Spleen (tissue), 11 donors: ENCODE measurements at regions not wholly inside any gene's neighbourhood (a gene's known extent, or its start where the extent isn't known, plus 50 kb on each side); places are given as distances from the start of the nearest gene placed in this dataset.

ENCODE experiments used
- DNase-seq: peaks from one replicate; pipeline ENCODE4 v3.0.0-alpha.2; 2020
- H3K27ac ChIP-seq, 8 donors: fragments of 200-600 bp; sonication (generic) in 7 of 8; 1 replicate in 4 of 8; 2 replicates in 4 of 8; pipeline versions ENCODE4 v1.5.0 to v1.8.0; 2016 to 2021; ENCODE audit warnings: inconsistent platforms in 4 of 8, mild to moderate bottlenecking in 4 of 8, moderate library complexity in 1 of 8
- H3K27me3 ChIP-seq, 7 donors: fragments of 200-600 bp; sonication (generic) in 6 of 7; replicated peaks in 1 of 7; 1 replicate in 4 of 7; 2 replicates in 3 of 7; pipeline versions ENCODE4 v1.5.0 to v1.8.0; 2016 to 2021; ENCODE audit warnings: inconsistent platforms in 3 of 7, mild to moderate bottlenecking in 1 of 7
- H3K36me3 ChIP-seq, 6 donors: fragments of 200-600 bp; sonication (generic) in 5 of 6; 1 replicate in 4 of 6; 2 replicates in 2 of 6; pipeline versions ENCODE4 v1.5.0 to v1.8.0; 2016 to 2021; ENCODE audit warnings: inconsistent platforms in 2 of 6
- H3K4me1 ChIP-seq, 6 donors: fragments of 200-600 bp; sonication (generic) in 5 of 6; 1 replicate in 3 of 6; 2 replicates in 3 of 6; pipeline versions ENCODE4 v1.5.0 to v1.8.0; 2016 to 2021; ENCODE audit warnings: inconsistent platforms in 3 of 6
- H3K4me3 ChIP-seq, 8 donors: fragments of 200-600 bp; sonication (generic) in 7 of 8; 1 replicate in 4 of 8; 2 replicates in 4 of 8; pipeline versions ENCODE4 v1.5.0 to v1.8.0; 2016 to 2021; ENCODE audit warnings: inconsistent platforms in 4 of 8, mild to moderate bottlenecking in 4 of 8, moderate library complexity in 2 of 8
- H3K9me3 ChIP-seq, 8 donors: fragments of 200-600 bp; sonication (generic) in 7 of 8; 1 replicate in 4 of 8; 2 replicates in 4 of 8; pipeline versions ENCODE4 v1.5.0 to v1.8.0; 2016 to 2021; ENCODE audit warnings: inconsistent platforms in 4 of 8
- POLR2A ChIP-seq, 3 donors: fragments of 450-650 bp; IDR thresholded peaks; one replicate each; pipeline ENCODE4 v1.5.1; 2017; ENCODE audit warnings: antibody characterized with exemption in 3 of 3, mild to moderate bottlenecking in 1 of 3
- POLR2AphosphoS5 ChIP-seq, 3 donors: sonication (generic); formaldehyde crosslinking; IDR thresholded peaks; one replicate each; pipeline ENCODE4 v1.5.1; 2017; ENCODE audit warnings: antibody characterized with exemption in 3 of 3
- WGBS, 5 donors: extraction: QIAGEN DNeasy Blood & Tissue Kit in 3 of 5; methylation state at CpG; one replicate each; pipeline versions ENCODE4 v1.1.5 to v1.1.7; 2013 to 2018; 5-methylcytosine and 5-hydroxymethylcytosine counted together
- intact Hi-C: fragments of 100-400 bp; cut with DNase I; formaldehyde crosslinking; loops from one replicate; pipeline ENCODE4 v1.15.0; 2023; ENCODE audit warnings: low total_unique reads
- TF ChIP-seq, protein P1 (sequence below), 11 experiments: fragments of 200-600 bp in 7 of 11; fragments of 450-650 bp in 4 of 11; sonication (generic) in 4 of 11; IDR thresholded peaks in 8 of 11; conservative IDR thresholded peaks in 3 of 11; 1 replicate in 7 of 11; 2 replicates in 4 of 11; pipeline versions ENCODE4 v1.4.0 to v1.8.0; 2016 to 2021; ENCODE audit warnings: antibody characterized with exemption in 11 of 11, inconsistent platforms in 4 of 11, mild to moderate bottlenecking in 1 of 11
- donor health status: healthy with polysubstance abuse.
- donor health status: DM: no; HTN: no; CAD: no; lungs with moderate emphysema.
- donor health status: DM: no; HTN: no; CAD: no.
- donor health status: Bipolar disorder and iron deficiency.
- donor health status: healthy.
- donor health status: DM: no; HTN: no; CAD: no.
- donor health status: DM: yes; HTN: yes; CAD: no.

GRCh38 chr11:128299132-128299726 is 288.1 kb downstream of the ETS1 start:
- peaks cover 33 to 99% (median 65%) of the 10 kb centered on the region in 6 donors for H3K4me1 ChIP-seq
- no peaks in the 10 kb centered on the region for H3K36me3 ChIP-seq
- DNase-seq: no peak
- H3K9me3 ChIP-seq: no peaks in the 10 kb centered on the region
- no peaks in the 10 kb centered on the region for H3K27me3 ChIP-seq
- WGBS, 5 donors: 72 to 83% (median 78%) methylated on average over 5 to 6 of the region's 6 CpGs
- H3K4me3 ChIP-seq: no peak overlapping the region
- TF ChIP-seq POLR2AphosphoS5 (IDR thresholded peaks at IDR 0.05) (no peak), POLR2A (IDR thresholded peaks at IDR 0.05) (no peak)
- TF ChIP-seq, protein P1, sequence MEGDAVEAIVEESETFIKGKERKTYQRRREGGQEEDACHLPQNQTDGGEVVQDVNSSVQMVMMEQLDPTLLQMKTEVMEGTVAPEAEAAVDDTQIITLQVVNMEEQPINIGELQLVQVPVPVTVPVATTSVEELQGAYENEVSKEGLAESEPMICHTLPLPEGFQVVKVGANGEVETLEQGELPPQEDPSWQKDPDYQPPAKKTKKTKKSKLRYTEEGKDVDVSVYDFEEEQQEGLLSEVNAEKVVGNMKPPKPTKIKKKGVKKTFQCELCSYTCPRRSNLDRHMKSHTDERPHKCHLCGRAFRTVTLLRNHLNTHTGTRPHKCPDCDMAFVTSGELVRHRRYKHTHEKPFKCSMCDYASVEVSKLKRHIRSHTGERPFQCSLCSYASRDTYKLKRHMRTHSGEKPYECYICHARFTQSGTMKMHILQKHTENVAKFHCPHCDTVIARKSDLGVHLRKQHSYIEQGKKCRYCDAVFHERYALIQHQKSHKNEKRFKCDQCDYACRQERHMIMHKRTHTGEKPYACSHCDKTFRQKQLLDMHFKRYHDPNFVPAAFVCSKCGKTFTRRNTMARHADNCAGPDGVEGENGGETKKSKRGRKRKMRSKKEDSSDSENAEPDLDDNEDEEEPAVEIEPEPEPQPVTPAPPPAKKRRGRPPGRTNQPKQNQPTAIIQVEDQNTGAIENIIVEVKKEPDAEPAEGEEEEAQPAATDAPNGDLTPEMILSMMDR (IDR thresholded peaks at IDR 0.05 in 8 of 11, conservative IDR thresholded peaks at IDR 0.05 in 3 of 11): no peak
- peak overlapping the region; percentile 6 to 90 (median 70) for H3K27ac ChIP-seq
- intact Hi-C loops: no loop called here

GRCh38 chr11:128298271-128298670 is 289.1 kb downstream of the ETS1 start:
- intact Hi-C loops: no loop called here
- Histone ChIP-seq H3K36me3 (no peaks in the 10 kb centered on the region), H3K27ac (peak overlapping the region in 7 of 8 donors; percentile 53 to 90 (median 78)), H3K9me3 (no peaks in the 10 kb centered on the region), H3K4me1 (peaks cover 31 to 100% (median 59%) of the 10 kb centered on the region in 6 donors), H3K27me3 (no peaks in the 10 kb centered on the region), H3K4me3 (no peak overlapping the region)
- TF ChIP-seq POLR2A (IDR thresholded peaks at IDR 0.05) (no peak), POLR2AphosphoS5 (IDR thresholded peaks at IDR 0.05) (no peak)
- TF ChIP-seq, protein P1 (IDR thresholded peaks at IDR 0.05 in 8 of 11, conservative IDR thresholded peaks at IDR 0.05 in 3 of 11): no peak
- WGBS, 5 donors: 81 to 89% (median 88%) methylated on average over 2 of the region's 2 CpGs
- DNase-seq: no peak

- Histone ChIP-seq H3K27me3 (no peaks in the 10 kb centered on the region), H3K4me3 (no peak overlapping the region), H3K4me1 (peaks cover 32 to 100% (median 57%) of the 10 kb centered on the region in 6 donors), H3K9me3 (no peaks in the 10 kb centered on the region), H3K36me3 (no peaks in the 10 kb centered on the region), H3K27ac (peak overlapping the region in 7 of 8 donors; percentile 53 to 90 (median 78))
- 59 to 85% (median 71%) methylated on average over 3 of the region's 3 CpGs for WGBS, 5 donors
- DNase-seq: no peak
- TF ChIP-seq POLR2AphosphoS5 (IDR thresholded peaks at IDR 0.05) (no peak), POLR2A (IDR thresholded peaks at IDR 0.05) (no peak)
- TF ChIP-seq, protein P1 (IDR thresholded peaks at IDR 0.05 in 8 of 11, conservative IDR thresholded peaks at IDR 0.05 in 3 of 11): no peak
- intact Hi-C loops: no loop called here
These were observed 289.6 kb downstream of the ETS1 start for GRCh38 chr11:128297805-128298204.

DNA sequence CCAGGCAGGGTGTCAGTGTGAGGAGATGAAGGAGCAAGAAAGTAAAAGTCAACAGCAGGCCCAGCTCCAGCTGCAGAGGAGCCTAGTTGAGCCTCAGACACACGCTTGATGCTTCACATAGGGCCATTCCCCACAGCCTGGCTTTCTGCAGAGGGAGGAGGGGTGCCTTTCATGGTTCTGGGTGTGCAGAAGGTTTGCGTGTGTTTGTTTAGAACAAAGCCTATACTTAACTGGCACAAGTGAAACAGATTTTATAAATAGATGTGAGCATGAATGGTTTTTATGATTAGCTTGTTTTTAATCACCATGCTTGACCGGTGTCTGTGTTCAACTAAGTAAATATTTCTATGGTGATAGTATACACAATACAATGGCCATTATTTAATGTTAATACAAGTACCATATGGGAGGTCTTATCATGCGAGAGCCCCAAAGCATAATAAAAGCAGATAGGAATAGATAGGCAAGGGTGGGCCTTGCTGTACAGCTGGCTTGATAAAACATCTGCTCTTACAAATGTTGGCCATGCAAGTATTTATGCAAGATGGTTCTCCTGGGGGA is 290.2 kb downstream of the ETS1 start:
- Histone ChIP-seq H3K36me3 (no peaks in the 10 kb centered on the region), H3K9me3 (no peaks in the 10 kb centered on the region), H3K27ac (peak overlapping the region in 7 of 8 donors; percentile 1 to 90 (median 78)), H3K4me1 (peaks cover 36 to 100% (median 57%) of the 10 kb centered on the region in 6 donors), H3K27me3 (no peaks in the 10 kb centered on the region), H3K4me3 (no peak overlapping the region)
- no peak for DNase-seq
- TF ChIP-seq POLR2A (IDR thresholded peaks at IDR 0.05): no peak
- TF ChIP-seq, protein P1 (IDR thresholded peaks at IDR 0.05 in 8 of 11, conservative IDR thresholded peaks at IDR 0.05 in 3 of 11): no peak
- TF ChIP-seq POLR2AphosphoS5 (IDR thresholded peaks at IDR 0.05): no peak
- intact Hi-C loops: no loop called here
- WGBS, 5 donors: 68 to 85% (median 69%) methylated on average over 4 of the region's 4 CpGs
